ENCODE measurements at regions not wholly inside any gene's neighbourhood (a gene's known extent, or its start where the extent isn't known, plus 50 kb on each side); places are given as distances from the start of the nearest gene placed in this dataset.

DNA sequence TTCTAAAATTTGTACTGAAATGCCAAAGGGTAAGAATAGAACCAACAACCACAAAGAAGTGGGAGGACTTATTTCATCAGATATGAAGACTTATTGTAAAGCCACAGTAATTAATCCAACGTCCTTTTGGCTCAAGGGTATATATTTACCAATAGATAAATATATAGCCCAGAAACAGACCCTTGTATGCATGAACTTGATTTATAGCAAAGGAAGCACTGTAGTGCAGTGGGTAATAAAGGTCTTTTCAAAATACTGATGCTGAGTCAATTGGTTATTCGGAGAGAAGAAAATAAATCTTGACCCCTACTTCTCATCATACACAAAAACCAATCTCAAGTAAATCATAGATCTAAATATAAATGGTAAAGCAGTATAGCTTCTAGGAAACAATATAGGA is 200.5 kb upstream of the ST6GAL2 start:
- CTCF ChIA-PET, result no interaction called here
- Mint-ChIP-seq H3K27me3 (no peaks in the 10 kb centered on the region), H3K9me3 (no peaks in the 10 kb centered on the region), H3K4me1 (ENCODE audit: low read depth) (no peaks in the 10 kb centered on the region), H3K27ac (no peak overlapping the region), H3K4me3 (no peak overlapping the region), H3K36me3 (ENCODE audit: low read depth) (no peaks in the 10 kb centered on the region)
- Histone ChIP-seq H3K9me3 (ENCODE audit: control insufficient read depth in 1 of 2, insufficient read depth in 1 of 2, low read length in 2 of 2) (no peaks in the 10 kb centered on the region), H3K4me1 (ENCODE audit: insufficient read depth, low read length) (no peaks in the 10 kb centered on the region), H3K36me3 (ENCODE audit: insufficient read depth, low read length) (no peaks in the 10 kb centered on the region), H3K27ac (ENCODE audit: low read depth in 1 of 2, low read length in 2 of 2) (no peak overlapping the region), H3K27me3 (ENCODE audit: control insufficient read depth in 1 of 2, insufficient read depth in 2 of 2, low read length in 2 of 2) (no peaks in the 10 kb centered on the region), H3K4me3 (ENCODE audit: low read length) (no peak overlapping the region)
- no peak for ATAC-seq (ENCODE audit: poor library complexity)
- POLR2A ChIA-PET, result no interaction called here
- intact Hi-C loops (cut with DNase I, micrococcal nuclease), result no loop called here
- DNase-seq, result no peak
- TF ChIP-seq, protein P1, sequence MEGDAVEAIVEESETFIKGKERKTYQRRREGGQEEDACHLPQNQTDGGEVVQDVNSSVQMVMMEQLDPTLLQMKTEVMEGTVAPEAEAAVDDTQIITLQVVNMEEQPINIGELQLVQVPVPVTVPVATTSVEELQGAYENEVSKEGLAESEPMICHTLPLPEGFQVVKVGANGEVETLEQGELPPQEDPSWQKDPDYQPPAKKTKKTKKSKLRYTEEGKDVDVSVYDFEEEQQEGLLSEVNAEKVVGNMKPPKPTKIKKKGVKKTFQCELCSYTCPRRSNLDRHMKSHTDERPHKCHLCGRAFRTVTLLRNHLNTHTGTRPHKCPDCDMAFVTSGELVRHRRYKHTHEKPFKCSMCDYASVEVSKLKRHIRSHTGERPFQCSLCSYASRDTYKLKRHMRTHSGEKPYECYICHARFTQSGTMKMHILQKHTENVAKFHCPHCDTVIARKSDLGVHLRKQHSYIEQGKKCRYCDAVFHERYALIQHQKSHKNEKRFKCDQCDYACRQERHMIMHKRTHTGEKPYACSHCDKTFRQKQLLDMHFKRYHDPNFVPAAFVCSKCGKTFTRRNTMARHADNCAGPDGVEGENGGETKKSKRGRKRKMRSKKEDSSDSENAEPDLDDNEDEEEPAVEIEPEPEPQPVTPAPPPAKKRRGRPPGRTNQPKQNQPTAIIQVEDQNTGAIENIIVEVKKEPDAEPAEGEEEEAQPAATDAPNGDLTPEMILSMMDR (IDR thresholded peaks at IDR 0.05), result no peak

DNA sequence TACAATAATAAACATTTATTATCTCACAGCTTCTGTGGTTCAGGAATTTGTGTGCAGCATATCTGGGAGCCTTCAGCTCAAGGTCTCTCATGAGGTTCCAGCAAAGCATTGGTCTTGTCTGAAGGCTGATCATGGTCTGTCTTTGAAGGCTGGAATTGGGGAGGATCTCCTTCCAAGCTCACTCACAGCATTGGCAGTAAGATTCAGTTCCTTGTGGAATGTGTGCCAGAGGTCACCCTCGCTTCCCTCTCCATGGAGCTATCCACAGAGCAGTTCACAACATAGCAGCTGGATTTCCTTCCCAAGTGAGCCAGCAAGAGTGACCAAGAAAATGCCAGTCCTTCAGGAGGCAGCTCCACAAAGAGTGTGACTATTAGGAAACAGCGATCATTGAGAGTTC is 202.2 kb upstream of the ST6GAL2 start:
- Histone ChIP-seq H3K9me3 (ENCODE audit: control insufficient read depth in 1 of 2, insufficient read depth in 1 of 2, low read length in 2 of 2) (no peaks in the 10 kb centered on the region), H3K4me3 (ENCODE audit: low read length) (no peak overlapping the region), H3K36me3 (ENCODE audit: insufficient read depth, low read length) (no peaks in the 10 kb centered on the region), H3K4me1 (ENCODE audit: insufficient read depth, low read length) (no peaks in the 10 kb centered on the region), H3K27me3 (ENCODE audit: control insufficient read depth in 1 of 2, insufficient read depth in 2 of 2, low read length in 2 of 2) (no peaks in the 10 kb centered on the region), H3K27ac (ENCODE audit: low read depth in 1 of 2, low read length in 2 of 2) (no peak overlapping the region)
- no peaks in the 10 kb centered on the region for H3K9me3 Mint-ChIP-seq
- H3K27me3 Mint-ChIP-seq, result no peaks in the 10 kb centered on the region
- ChIA-PET POLR2A (no interaction called here), CTCF (no interaction called here)
- no peaks in the 10 kb centered on the region for H3K36me3 Mint-ChIP-seq (ENCODE audit: low read depth)
- intact Hi-C loops (cut with DNase I, micrococcal nuclease), result no loop called here
- no peak overlapping the region for H3K27ac Mint-ChIP-seq
- no peaks in the 10 kb centered on the region for H3K4me1 Mint-ChIP-seq (ENCODE audit: low read depth)
- TF ChIP-seq, protein P1 (IDR thresholded peaks at IDR 0.05), result no peak
- ATAC-seq (ENCODE audit: poor library complexity) (no peak), DNase-seq (no peak)
- no peak overlapping the region for H3K4me3 Mint-ChIP-seq

DNA sequence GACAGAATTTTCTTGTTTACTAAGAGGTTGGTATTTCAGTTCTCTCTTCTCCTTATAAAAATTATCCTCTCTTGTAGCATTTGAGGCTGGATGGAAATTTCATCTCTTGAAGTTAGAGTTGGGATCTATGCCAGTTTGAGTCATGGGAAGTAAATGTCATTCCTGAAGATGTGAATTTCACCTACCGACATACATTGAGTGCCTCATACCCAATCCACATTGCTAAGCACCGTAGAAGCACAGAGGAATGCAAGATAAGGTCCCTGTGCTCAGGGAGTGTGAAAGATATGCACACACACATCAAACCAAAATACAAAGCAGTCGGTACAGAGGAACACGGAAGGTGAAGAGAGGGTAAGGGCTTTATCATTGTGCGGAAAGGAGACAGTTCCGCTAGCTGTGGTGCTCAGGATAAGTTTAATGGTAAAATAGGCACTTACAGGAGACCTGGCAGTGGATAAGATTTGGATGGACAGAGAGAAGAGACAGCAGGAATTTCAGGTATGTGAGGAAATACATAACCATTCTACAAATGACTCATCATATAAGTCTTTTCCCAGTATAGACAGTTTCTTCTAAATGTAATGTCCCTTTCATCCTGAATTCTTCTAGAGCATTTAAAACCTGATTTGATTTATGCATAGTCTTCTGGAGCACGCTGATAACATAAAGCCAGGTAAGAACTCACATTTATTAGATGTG is 205.3 kb upstream of the ST6GAL2 start:
- TF ChIP-seq, protein P1 (IDR thresholded peaks at IDR 0.05), result no peak
- Histone ChIP-seq H3K27me3 (ENCODE audit: control insufficient read depth in 1 of 2, insufficient read depth in 2 of 2, low read length in 2 of 2) (no peaks in the 10 kb centered on the region), H3K4me1 (ENCODE audit: insufficient read depth, low read length) (no peaks in the 10 kb centered on the region), H3K36me3 (ENCODE audit: insufficient read depth, low read length) (no peaks in the 10 kb centered on the region), H3K9me3 (ENCODE audit: control insufficient read depth in 1 of 2, insufficient read depth in 1 of 2, low read length in 2 of 2) (no peaks in the 10 kb centered on the region), H3K27ac (ENCODE audit: low read depth in 1 of 2, low read length in 2 of 2) (no peak overlapping the region), H3K4me3 (ENCODE audit: low read length) (no peak overlapping the region)
- no peaks in the 10 kb centered on the region for H3K9me3 Mint-ChIP-seq
- no peaks in the 10 kb centered on the region for H3K4me1 Mint-ChIP-seq (ENCODE audit: low read depth)
- H3K4me3 Mint-ChIP-seq, result no peak overlapping the region
- DNase-seq, result no peak
- H3K36me3 Mint-ChIP-seq (ENCODE audit: low read depth), result no peaks in the 10 kb centered on the region
- ChIA-PET POLR2A (no interaction called here), CTCF (no interaction called here)
- H3K27me3 Mint-ChIP-seq, result no peaks in the 10 kb centered on the region
- no peak for ATAC-seq (ENCODE audit: poor library complexity)
- intact Hi-C loops (cut with DNase I, micrococcal nuclease), result no loop called here
- H3K27ac Mint-ChIP-seq, result no peak overlapping the region
